NCI-H2029 treated with DMSO at 0.1 percent for 48 hours (cell line): ENCODE measurements at regions not wholly inside any gene's neighbourhood (a gene's known extent, or its start where the extent isn't known, plus 50 kb on each side); places are given as distances from the start of the nearest gene placed in this dataset.

Experiments used
- DNase-seq: peaks from one replicate; lab custom pipeline; 2025; lab: John Stamatoyannopoulos, UW

DNA sequence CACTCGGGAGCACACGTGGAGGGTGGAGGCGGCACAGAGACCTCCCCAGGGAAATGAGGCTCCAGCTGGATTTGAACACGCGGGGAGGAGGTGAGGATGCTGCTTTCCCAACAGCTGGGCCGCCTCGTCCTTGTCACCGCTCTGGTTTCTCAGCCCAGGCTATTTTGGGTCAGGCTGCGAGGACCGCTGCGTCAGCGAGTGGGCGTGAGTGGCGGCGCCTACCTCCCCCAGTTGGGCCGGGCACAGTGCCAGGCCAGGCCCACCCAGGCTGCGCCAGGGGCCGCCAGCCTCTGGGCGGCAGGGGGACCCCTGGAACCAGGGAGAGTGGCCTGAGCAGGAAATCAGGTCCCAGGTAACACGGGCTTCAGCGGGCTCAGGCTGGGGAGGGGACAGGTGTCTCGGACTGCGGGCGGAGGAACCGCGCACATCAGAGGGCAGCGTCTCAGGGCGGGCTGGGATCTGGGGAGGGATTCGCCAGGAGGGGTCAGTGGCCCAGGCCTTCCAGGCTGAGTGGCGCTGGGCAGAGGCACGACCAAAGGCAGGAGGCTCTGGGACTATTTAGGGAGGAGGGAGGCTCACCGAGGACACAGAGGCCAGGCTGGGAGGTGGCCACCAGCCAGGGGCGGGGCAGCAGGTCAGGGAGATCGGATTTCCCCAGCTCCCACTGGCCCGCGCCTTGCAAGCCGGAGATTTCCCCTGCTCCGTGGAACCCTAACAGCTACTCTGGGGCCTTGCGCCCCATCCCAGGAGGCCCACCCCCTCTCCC, 125.2 kb upstream of the RET start:
- DNase-seq: no peak

DNA sequence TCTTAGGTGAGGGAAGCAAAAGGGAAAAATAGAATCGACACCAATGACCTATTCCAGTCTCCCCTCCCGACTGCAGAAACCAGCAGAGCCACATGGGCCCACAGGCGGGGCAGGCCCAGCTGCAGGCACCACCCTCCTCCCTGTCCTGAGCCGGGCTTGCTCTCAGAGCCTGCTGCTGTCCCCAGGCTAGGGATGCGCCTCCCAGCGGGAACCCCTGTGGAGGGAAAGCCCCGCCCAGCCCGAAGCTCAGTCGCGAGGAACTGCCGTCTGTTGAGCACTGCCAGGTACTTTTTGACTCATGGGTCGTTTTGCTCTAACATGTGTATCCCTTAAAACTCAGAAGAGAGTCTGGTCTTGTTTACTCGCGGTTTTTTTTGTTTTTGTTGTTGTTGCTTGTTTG, 124.5 kb upstream of the RET start:
- DNase-seq: no peak

DNA sequence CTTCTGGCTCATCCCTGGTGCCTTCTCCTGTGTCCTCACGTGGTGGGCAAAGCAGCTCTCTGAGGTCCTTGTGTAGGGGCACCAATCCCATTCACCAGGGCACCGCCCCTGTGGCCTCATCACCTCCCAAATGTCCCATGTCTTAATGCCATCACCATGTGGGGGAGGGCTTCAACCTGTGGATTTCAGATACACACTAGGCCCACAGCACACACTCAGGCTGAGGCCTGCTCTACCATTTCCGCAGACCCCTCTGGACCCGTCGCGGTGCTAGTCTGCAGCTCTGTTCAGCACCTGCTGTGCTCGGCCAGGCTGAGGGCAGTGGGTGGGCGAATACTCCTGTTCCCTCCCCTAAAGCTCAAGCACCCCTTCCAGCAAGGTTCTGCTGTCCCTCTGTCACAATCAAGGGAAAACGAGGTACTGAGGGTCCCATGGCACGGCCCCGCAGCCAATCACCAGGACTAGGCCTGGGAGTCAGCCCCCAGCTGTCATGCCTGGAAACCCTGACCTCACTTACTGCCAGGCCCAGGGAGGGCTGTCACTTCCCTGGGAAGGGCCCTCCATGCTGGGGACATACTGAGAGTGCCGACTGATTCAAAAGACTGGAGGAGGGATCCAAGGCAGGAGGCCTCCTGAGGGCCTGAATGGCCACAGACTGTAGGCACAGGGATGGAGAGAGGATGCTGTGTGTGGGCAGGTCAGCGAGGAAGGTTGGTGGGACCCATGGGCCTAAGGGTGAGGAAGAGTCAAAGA, 123.8 kb upstream of the RET start:
- no peak for DNase-seq

DNA sequence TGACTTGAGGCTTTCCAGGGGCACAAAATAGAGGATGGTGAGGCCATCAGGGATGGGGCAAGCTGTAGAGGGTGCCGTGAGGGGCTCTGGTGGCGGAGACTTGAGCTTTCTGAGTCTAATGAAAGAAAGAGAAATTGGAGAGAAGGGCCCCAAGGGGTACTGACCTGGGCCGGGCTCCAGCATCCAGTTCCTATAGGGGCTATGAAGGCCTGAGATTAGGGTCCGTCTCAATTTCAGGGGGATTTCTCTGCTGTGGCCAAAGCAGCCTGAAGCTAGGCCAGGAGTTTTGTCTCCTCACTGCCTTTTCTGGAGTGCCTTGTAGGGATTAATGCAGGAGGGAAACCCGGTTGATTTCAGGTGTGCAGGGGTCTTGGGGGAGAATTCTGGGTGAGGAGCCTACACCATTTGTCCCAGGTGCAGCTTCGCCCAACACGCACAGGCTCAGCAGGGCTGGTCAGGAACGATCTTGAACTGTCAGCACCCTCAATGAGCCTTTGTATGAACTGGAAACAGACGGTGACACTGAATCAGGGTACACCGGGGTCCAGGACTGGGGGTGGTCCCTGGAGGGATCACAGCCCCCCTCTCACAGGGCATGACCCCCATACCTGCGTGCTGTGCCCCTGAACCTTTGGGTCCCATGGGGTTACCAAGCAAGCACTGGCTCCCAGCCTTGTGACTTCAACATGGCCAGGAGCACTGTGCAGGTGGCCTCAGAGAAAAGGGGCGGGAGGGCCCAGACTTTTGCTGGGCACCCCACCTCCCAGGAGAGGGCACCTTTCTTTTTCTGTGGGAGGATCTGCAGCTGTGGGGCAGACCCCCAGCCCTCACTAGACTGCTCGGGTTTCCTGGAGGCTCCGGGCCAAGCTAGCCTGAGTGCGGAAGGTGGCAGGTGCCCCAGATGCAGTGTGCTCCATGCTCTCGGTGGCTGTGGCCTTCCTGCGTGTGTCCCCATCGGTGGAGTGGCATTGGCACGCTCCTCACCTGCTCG, 122.9 kb upstream of the RET start:
- no peak for DNase-seq

DNA sequence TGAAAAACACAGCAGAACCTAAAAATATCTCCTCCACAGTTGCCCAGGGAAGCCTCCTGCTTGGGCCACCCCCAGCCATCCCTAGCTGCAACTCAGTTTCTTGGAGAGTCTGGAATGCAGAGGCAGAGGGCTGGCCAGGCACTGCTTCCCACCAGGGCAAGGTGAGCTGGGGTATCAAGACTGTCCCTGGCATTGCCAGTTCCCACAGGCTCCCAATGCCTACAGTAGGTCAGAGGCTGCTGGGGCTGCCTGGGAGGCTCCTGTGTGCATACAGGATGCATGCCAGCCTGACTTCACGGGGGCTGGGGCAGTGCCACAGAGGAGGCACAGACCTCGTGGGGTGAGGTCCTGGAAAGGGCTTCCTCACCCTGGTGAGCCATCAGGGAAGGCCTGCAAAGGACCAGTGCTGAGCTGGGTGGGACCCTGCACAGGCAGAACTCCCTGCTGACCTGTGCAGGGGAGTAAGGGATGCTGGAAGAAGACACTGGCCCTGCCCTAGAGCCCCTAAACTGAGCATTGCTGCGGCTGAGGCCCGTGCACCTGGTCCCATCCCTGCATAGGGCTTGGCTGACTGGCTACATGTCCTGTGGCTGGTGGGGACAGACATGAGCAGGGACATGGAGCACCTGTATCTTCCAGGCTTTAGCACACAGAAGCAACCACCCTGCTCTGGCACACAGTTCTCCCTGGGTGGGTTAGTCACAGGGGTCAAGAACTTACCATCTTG, 121.9 kb upstream of the RET start:
- DNase-seq: no peak

DNA sequence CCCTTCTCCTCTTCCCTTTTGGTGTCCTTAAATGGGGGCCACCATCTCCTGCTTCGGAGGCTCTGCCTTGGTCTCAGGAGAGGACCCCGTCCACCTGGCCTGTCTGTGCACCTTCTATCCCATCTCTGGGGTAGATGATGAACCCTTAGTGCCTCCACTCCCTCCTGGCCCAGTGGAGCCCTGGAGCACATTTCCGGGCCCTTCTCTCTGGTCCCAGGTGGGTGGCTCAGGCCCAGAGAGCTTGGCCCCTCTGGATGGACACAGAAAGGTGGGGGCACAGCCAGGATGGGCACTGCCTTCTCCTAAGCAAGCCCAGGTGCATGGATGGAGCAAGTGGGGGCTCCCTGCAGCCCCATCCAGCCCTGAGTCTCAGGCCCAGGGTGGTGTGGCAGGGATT, 121.4 kb upstream of the RET start:
- no peak for DNase-seq

DNA sequence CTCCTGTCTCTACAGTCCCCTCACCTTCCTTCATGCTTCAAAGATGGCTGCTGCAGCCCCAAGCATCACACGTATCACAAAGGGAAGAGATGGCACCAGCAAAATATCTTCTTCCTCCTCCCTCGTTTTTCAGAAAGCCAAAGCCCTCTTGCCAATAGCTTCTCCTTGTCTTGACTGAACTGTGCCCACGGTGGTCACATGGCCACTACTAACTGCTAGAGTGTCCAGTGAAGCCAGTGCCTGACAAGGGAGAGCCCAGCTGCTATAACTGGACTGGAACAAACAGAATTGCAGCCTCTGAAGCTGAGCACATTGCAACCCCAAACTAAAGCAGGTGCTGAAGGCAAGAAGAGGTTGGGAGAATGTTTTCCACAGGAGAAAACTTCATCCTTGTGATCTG, 120.8 kb upstream of the RET start:
- DNase-seq: no peak

DNA sequence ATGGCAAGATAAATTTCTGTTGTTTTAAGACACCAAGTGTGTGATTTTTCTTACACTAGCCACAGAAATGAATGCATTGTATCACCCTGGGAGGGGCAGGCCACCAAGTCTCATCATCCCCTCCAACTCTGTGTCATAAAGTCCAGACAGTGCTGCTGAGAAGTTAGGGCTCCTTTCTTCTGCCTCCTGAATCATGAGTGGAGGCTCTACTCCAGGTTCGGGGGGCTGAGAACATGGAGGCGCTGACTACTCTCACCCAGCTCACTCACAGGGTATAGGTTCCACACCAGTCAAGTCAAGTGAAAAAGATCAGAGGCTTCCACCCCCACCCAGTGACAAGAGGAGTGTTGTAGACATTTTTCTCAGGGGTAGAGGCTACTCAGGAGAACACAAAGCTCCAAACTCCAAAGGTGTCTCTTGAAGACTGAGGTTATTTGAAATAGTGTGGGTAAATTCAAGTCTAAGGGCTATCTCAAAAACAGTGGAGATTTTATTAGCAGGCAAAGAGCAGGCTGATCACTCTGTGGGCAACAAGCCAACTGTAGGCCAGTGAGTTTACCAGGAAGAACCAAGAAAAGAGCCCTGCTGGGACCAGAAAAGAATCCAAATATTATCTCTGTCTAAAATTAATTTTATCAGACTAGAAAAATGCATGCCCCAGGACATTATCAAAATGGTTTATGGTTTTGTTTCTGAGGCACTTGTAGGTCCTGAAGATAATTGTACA, 118.6 kb upstream of the RET start:
- no peak for DNase-seq

DNA sequence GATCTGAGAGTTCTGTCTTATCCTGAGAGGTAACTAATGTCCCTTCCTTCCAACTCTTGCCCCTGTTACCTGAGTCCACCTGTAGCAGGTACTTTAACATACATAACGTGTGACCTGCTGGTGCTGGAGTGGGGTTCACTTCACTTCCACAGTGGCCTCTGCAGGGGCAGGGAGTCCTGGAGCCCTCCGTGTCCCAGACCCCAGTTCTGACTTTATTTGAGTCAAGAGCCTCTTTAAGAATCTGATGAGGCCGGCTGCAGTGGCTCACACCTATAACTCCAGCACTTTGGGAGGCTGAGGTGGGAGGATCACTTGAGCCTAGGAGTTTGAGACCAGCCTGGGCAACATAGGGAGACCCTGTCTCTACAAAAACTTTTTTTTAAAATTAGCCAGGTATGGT, 117.0 kb upstream of the RET start:
- no peak for DNase-seq

DNA sequence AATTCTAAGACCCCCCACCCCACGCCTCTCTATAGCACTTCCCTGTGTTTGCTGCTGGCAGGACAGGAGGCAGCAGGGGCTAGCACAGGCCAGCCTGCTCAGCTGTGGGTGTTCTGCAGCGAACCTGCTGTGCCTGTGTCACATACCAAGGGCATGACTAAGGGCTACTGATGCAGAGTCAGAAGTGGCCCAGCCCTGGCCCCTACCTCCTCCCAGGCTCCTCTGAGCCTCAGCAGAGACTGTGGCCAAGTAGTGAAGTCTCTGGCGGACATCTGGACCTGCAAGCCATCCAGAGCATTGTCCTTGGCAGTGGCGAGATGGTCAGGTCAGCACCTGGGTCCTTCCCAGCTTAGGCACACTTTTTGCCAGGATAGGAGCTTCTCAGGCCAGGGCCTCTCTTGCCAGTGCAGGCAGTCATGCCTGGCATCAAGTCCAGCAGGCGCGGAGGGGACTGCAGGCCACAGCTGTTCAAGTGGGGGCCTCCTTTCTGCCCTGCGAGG, 116.3 kb upstream of the RET start:
- no peak for DNase-seq

DNA sequence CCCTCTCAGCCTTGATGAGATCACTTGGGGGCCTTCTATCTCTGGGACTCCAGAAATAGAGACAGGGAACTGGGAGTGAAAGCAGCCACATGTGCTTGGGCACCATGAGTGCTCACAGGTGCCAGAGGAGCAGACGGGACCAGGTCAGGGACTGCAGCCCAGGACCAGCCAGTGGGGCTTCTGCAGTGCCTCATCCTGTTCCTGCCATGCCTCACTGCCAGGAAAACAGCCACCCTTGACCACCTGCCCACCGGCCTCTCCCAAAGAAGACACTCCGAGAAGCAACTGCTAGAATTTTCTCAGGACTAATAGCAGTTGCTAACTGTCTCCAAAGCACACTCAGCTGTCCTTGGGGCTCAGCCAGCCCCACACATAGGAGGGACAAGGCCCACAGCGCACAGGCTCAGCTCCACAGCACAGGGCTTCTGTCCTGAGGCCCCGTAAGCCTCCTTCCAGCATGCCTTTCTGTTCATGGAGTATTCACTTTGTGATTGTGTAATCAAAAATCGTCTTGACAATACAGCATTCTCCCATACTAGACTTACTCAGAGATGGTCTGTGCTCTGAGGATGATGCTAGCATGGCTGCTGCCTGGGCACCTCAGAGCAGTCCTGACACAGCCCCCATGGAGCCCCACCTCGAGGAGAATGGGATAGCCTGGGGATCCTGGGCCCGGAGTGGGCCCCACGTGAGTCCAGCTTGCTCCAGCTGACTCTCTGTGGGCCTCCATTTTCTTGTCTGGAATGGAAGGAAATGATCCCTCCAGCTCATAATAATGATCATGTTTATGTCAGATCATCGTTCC, 115.7 kb upstream of the RET start:
- DNase-seq: no peak

DNA sequence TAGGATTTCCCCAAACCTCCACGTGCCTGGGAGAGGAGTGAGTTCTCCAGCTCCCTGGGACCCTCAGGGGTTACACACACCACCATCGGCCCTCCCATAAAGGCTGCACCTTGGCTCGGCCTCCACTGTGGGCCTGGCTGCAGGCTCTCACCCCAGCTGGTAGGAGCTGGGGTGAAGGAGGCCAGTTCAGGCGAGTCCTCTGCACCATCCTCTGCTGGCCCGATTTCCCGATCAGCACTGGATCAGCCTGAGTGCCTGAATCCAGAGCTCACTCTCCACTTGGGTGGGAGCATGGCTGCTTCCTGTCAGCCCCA, 115.1 kb upstream of the RET start:
- no peak for DNase-seq

DNA sequence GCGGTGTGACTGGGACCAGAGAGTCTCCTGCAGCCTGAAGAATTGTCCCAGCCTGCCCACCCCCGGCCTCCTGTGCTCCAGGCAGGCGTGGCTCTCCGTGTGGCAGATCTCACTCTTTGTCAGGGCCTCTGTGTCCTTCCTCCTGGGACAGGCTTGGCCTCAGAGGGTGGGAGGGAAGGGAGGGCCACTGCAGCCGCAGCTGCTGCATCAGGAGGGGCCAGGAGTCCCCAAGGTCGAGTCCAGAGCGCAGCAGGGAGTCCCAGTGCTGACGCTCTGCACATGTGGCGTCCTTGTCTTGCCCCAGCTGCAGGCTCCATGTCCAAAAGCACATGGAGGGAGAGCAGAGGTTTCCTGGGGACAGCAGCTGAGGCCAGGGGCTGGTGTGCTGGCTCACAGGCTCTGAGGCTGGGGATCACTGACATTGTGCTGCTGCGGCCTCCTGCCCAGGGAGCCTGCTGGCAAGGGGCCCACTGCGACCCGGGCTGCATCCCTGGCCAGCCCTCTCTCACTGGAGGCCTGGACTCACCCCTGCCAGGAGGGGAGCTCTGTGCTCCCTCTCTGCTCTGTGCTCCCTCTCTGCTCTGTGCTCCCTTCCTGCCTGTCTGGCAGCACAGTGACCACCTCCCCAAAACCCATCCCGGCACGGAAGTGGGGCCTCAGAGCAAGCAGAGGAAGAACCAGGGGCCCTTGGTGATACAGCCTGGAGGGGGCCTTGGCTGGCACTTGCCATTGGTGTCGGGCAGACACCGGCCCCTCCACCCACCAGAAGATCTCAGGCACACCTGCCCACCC, 114.6 kb upstream of the RET start:
- DNase-seq: no peak

DNA sequence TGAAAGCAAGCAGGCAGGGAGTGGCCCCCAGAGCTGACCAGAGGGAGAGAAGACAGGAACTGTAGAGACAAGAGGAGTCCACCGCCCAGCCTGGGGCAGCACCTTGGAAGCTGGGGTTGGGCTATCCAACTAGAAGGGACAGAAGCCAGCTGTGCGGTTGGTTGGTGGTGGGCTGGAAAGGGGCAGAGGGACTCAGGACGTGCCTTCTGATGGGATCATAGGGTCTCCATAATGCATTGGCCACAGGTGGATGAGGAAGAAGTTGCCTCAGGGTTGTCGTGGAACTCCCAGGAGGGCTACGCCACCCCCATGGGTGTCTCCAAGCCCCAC, 114.0 kb upstream of the RET start:
- DNase-seq: no peak

DNA sequence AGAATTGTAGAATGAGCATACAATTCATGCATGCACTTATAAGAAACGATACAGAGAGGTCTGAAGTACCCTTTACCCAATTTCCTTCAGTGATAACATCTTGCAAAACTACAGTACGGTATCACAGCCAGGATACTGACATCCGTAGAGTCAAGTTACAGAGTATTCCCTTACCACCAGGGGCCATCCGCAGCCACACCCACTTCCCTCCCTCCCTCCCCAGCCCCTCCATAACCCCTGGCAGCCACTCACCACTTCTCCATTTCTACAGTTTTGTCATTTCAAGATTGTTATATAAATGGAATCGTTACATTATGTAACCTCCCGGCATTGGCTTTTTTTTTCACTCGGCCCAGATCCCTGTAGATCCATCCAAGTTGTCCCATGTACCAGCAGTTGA, 113.6 kb upstream of the RET start:
- no peak for DNase-seq

DNA sequence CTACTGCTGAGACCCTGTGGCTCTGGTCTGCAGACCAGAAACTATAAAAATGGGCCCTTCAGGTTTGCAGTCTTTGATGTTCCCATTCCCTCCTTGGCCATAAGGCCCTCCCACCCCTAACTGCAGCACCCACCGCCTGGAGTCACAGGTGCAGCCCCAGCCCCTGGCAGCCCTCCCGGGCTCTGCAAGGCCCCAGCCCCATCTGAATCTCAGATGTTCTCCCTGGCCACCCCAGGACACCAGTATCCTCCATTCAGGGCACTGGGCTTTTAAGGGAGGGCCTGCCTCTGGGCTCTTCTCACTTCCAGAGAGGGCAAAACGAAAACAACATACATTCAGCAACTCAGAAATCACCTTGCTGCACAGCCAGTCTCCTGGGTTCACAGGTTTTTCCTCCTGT, 107.7 kb upstream of the RET start:
- DNase-seq: no peak

DNA sequence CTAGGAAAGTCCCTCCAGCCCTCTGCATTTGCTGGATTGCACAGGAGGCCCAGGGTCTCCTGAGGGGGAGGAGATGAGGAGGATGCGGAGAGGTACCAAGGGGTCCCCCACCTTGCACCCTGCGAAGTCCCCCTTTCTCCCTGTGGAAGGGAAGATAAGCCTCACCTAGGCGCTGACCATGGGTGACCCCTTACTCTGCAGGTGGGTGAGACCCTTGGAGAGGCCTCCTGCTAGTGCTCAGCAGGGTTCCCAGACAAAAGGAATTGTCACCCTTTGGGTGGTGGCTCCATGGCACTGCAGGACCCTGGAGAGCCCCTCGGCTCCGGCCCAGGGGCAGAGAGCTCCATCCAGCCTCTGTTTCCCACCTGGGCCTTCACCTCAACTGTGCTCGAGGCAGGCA, 107.0 kb upstream of the RET start:
- DNase-seq: no peak

DNA sequence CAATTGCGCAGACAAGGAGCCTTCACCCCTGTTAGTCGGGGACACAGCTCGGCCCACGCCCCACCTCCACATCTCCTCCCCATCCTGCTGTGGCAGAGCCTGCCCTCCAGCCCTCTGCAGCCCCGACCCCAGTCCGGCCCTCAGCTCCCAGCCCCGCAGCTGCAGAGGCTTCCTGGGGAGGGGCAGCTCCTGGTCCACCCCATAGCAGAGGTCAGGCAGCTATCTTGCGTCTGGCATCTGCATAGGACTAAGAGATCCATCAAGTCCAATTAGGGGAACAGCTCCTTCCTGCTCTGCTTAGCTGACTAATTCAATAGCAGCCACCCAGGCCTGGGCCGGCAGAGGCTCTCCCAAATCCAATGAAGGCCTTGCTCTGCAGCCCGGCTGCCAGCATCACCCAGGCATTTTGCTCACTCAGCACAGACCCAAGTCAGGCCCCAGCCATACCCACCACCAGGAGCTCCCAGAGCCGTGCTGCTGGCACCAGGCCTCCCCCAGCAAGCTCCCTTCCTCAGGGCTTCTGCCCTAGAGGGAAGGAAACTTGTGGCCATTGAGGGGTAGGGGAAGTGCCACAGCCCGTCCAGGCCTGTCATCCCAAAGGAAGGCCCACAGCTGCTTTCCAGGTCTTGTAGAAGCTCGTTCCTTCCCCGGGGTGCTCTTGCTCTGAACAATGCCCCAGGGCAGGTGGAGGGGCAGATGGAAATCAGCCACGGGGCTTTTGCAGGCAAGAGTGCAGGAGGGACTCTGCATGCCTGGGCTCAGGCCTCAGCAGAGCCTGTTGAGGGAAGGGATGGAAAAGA, 106.2 kb upstream of the RET start:
- DNase-seq: no peak

DNA sequence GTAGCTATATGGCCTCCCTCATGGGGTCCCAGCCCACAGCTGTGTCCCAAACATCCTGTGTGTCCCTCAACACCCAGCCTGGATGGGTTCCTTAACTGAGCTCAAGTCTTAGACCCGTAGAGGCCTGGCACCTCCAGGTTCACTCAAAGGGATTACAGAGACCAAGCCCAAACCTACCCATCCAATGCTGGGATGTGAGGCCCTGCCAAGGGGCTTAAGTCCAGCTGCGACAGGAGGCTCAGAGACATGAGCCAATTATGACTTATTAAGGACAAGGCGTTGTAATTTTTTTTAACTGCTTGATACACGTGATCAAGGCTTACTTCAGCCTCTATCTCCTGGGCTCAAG, 105.6 kb upstream of the RET start:
- no peak for DNase-seq
